ENCODE measurements at regions not wholly inside any gene's neighbourhood (a gene's known extent, or its start where the extent isn't known, plus 50 kb on each side); places are given as distances from the start of the nearest gene placed in this dataset.

- Histone ChIP-seq H2AFZ (ENCODE audit: low read depth) (no peak overlapping the region), H3K4me3 (IDR thresholded peaks at IDR 0.05; ENCODE audit: insufficient read depth, low read depth, low read length) (no peak overlapping the region), H3K4me1 (ENCODE audit: low read depth, poor library complexity, severe bottlenecking) (no peaks in the 10 kb centered on the region), H3K79me2 (ENCODE audit: insufficient read depth, low read depth) (no peaks in the 10 kb centered on the region), H3K36me3 (ENCODE audit: insufficient read depth) (no peaks in the 10 kb centered on the region), H4K20me1 (ENCODE audit: insufficient read depth) (no peaks in the 10 kb centered on the region), H3K4me2 (no peak overlapping the region), H3K27ac (no peak overlapping the region), H3K27me3 (ENCODE audit: insufficient read depth, low read depth) (no peaks in the 10 kb centered on the region), H3K9ac (no peak overlapping the region)
- no peak for TF ChIP-seq CTCF (conservative IDR thresholded peaks at IDR 0.05; ENCODE audit: low read depth, low read length)
Measured at GRCh38 chr9:100938507-100938906, 90.0 kb upstream of the PLPPR1 start.

- H3K9ac ChIP-seq = no peak overlapping the region
- no peak for TF ChIP-seq CTCF (conservative IDR thresholded peaks at IDR 0.05; ENCODE audit: low read depth, low read length)
- H3K79me2 ChIP-seq (ENCODE audit: insufficient read depth, low read depth) = no peaks in the 10 kb centered on the region
- no peaks in the 10 kb centered on the region for H4K20me1 ChIP-seq (ENCODE audit: insufficient read depth)
- no peaks in the 10 kb centered on the region for H3K36me3 ChIP-seq (ENCODE audit: insufficient read depth)
- H3K4me3 ChIP-seq (IDR thresholded peaks at IDR 0.05; ENCODE audit: insufficient read depth, low read depth, low read length) = no peak overlapping the region
- H3K4me2 ChIP-seq = no peak overlapping the region
- H3K27me3 ChIP-seq (ENCODE audit: insufficient read depth, low read depth) = no peaks in the 10 kb centered on the region
- no peaks in the 10 kb centered on the region for H3K4me1 ChIP-seq (ENCODE audit: low read depth, poor library complexity, severe bottlenecking)
- no peak overlapping the region for H3K27ac ChIP-seq
- H2AFZ ChIP-seq (ENCODE audit: low read depth) = no peak overlapping the region
Measured at GRCh38 chr9:100939636-100940035, 88.9 kb upstream of the PLPPR1 start.

- TF ChIP-seq CTCF (conservative IDR thresholded peaks at IDR 0.05; ENCODE audit: low read depth, low read length) = no peak
- Histone ChIP-seq H2AFZ (ENCODE audit: low read depth) (no peak overlapping the region), H3K79me2 (ENCODE audit: insufficient read depth, low read depth) (no peaks in the 10 kb centered on the region)
Measured at GRCh38 chr9:100959226-100959625, 69.3 kb upstream of the PLPPR1 start.

More at GRCh38 chr9:100959226-100959625, 69.3 kb upstream of the PLPPR1 start:
- no peak overlapping the region for H3K4me2 ChIP-seq
- H3K36me3 ChIP-seq (ENCODE audit: insufficient read depth) = no peaks in the 10 kb centered on the region
- no peak overlapping the region for H3K27ac ChIP-seq
- H3K4me1 ChIP-seq (ENCODE audit: low read depth, poor library complexity, severe bottlenecking) = no peaks in the 10 kb centered on the region
- no peak overlapping the region for H3K4me3 ChIP-seq (IDR thresholded peaks at IDR 0.05; ENCODE audit: insufficient read depth, low read depth, low read length)
- no peaks in the 10 kb centered on the region for H4K20me1 ChIP-seq (ENCODE audit: insufficient read depth)
- H3K27me3 ChIP-seq (ENCODE audit: insufficient read depth, low read depth) = no peaks in the 10 kb centered on the region
- no peak overlapping the region for H3K9ac ChIP-seq

Data from KMS-11 (cell line).